Liver (tissue), 3 donors: ENCODE measurements at regions not wholly inside any gene's neighbourhood (a gene's known extent, or its start where the extent isn't known, plus 50 kb on each side); places are given as distances from the start of the nearest gene placed in this dataset.

Experiments
- CTCF ChIP-seq: fragments of 150-350 bp; IDR thresholded peaks from 2 replicates; pipeline ENCODE4 v1.5.1; 2017; ENCODE audit warnings: improper control_type of control experiment, low read depth, low read length; ENCODE audit not compliant: missing input control
- GABPA ChIP-seq, 2 donors: IDR thresholded peaks in 1 of 2; conservative IDR thresholded peaks in 1 of 2; 2 replicates each; pipeline ENCODE4 v1.6.1; 2016; ENCODE audit warnings: antibody characterized with exemption in 2 of 2, mild to moderate bottlenecking in 1 of 2, moderate library complexity in 1 of 2
- HNF4G ChIP-seq: IDR thresholded peaks from 2 replicates; pipeline ENCODE4 v1.6.1; 2016; ENCODE audit warnings: antibody characterized with exemption
- NR2F2 ChIP-seq: IDR thresholded peaks from 2 replicates; pipeline ENCODE4 v1.6.1; 2016; ENCODE audit warnings: antibody characterized with exemption
- RAD21 ChIP-seq, 2 donors: IDR thresholded peaks; 2 replicates each; pipeline ENCODE4 v1.6.1; 2016; ENCODE audit warnings: antibody characterized with exemption in 2 of 2, mild to moderate bottlenecking in 2 of 2
- REST ChIP-seq: IDR thresholded peaks from 2 replicates; pipeline ENCODE4 v1.6.1; 2016; ENCODE audit warnings: antibody characterized with exemption, mild to moderate bottlenecking
- RXRA ChIP-seq, 2 donors: IDR thresholded peaks; 2 replicates each; pipeline ENCODE4 v1.6.1; 2017 to 2018; ENCODE audit warnings: antibody characterized with exemption in 2 of 2, mild to moderate bottlenecking in 1 of 2
- TAF1 ChIP-seq: conservative IDR thresholded peaks from 2 replicates; pipeline ENCODE4 v1.6.1; 2016; ENCODE audit warnings: antibody characterized with exemption, mild to moderate bottlenecking
- YY1 ChIP-seq: IDR thresholded peaks from 2 replicates; pipeline ENCODE4 v1.6.1; 2016; ENCODE audit warnings: antibody characterized with exemption, mild to moderate bottlenecking
- TF ChIP-seq, protein P1 (sequence below): IDR thresholded peaks from 2 replicates; pipeline ENCODE4 v1.6.1; 2016; ENCODE audit warnings: antibody characterized with exemption
- TF ChIP-seq, protein P2 (sequence below): IDR thresholded peaks from 2 replicates; pipeline ENCODE4 v1.6.1; 2016; ENCODE audit warnings: antibody characterized with exemption
- donor health status: healthy.
- donor health status: healthy.

DNA sequence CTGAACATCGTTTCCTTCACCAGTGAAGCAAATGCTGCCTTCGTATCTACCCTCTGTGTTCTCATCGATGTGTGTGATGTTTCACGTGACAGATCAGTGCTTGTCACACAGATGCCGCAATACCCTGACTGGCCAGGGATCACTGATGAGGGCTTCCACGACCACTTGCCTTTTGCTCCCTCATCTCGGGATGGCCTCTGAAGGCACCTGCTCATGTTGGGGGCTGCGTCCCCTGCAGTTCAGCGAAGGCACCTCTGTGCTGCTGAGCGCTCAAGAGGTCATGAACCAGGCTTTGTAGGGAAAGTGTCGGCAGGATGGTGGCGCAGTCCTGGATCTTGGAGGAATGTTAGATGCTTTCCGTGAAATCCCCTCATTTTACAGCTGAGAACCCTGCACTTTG lies 79.2 kb upstream of the KLF13 start:
- TF ChIP-seq, protein P1, sequence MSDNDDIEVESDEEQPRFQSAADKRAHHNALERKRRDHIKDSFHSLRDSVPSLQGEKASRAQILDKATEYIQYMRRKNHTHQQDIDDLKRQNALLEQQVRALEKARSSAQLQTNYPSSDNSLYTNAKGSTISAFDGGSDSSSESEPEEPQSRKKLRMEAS: no peak
- no peak for TF ChIP-seq RAD21 (IDR thresholded peaks at IDR 0.05)
- no peak for TF ChIP-seq CTCF
- no peak for TF ChIP-seq YY1
- TF ChIP-seq HNF4G: no peak
- TF ChIP-seq RXRA (IDR thresholded peaks at IDR 0.05): no peak
- TF ChIP-seq TAF1: no peak
- TF ChIP-seq, protein P2, sequence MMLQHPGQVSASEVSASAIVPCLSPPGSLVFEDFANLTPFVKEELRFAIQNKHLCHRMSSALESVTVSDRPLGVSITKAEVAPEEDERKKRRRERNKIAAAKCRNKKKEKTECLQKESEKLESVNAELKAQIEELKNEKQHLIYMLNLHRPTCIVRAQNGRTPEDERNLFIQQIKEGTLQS: no peak
- no peak for TF ChIP-seq GABPA (IDR thresholded peaks at IDR 0.05 in 1 of 2, conservative IDR thresholded peaks at IDR 0.05 in 1 of 2)
- TF ChIP-seq NR2F2: no peak
- no peak for TF ChIP-seq REST
